Panc1 (cell line): ENCODE measurements at regions not wholly inside any gene's neighbourhood (a gene's known extent, or its start where the extent isn't known, plus 50 kb on each side); places are given as distances from the start of the nearest gene placed in this dataset.

Experiments
- ATAC-seq: fragments of 200-7000 bp; cut with Tn5 transposase; 2 replicates; pipeline ENCODE4 v1.9.1; 2020; ENCODE audit warnings: mild to moderate bottlenecking, moderate library complexity
- BruUV-seq: library from RNA; stranded (reverse); fragments of 400-500 nt; replicated peaks from 2 replicates; lab custom pipeline; 2021; lab: Mats Ljungman, UMichigan
- CTCF ChIA-PET: fragments of 300-600 bp; sonication (Branson Sonifier 250); formaldehyde crosslinking; loops from one replicate; lab custom pipeline; 2022; ENCODE audit warnings: antibody characterized with exemption; lab: Charles Lee
- POLR2A ChIA-PET: fragments of 300-600 bp; sonication (Branson Sonifier 250); formaldehyde crosslinking; loops from one replicate; lab custom pipeline; 2022; ENCODE audit warnings: antibody characterized with exemption; lab: Charles Lee
- DNase-seq: peaks from one replicate; pipeline ENCODE4 v3.0.0-alpha.2; 2010; ENCODE audit warnings: low read depth, low spot score
- H3K27ac ChIP-seq: 2 replicates; pipeline ENCODE4 v1.5.1; 2011; ENCODE audit warnings: mild to moderate bottlenecking, low read length, inconsistent platforms
- H3K27me3 ChIP-seq: fragments of 200-500 bp; sonication (Bioruptor generic); 2 replicates; pipeline ENCODE4 v1.6.0; 2014; ENCODE audit warnings: low read length, inconsistent platforms; ENCODE audit not compliant: control insufficient read depth, insufficient read depth
- H3K36me3 ChIP-seq: fragments of 200-500 bp; sonication (Bioruptor generic); 2 replicates; pipeline ENCODE4 v1.5.1; 2014; ENCODE audit warnings: inconsistent platforms, mild to moderate bottlenecking, low read length, moderate library complexity; ENCODE audit not compliant: control insufficient read depth, insufficient read depth
- H3K4me1 ChIP-seq: 2 replicates; pipeline ENCODE4 v1.5.1; 2011; ENCODE audit warnings: inconsistent platforms, mild to moderate bottlenecking, low read length, moderate library complexity; ENCODE audit not compliant: control insufficient read depth, insufficient read depth
- H3K4me3 ChIP-seq, 2 experiments: 2 replicates each; pipeline ENCODE4 v1.5.1; 2011 to 2012; ENCODE audit warnings: low read depth in 2 of 2, low read length in 2 of 2, mild to moderate bottlenecking in 2 of 2, inconsistent platforms in 1 of 2, moderate library complexity in 1 of 2
- H3K9me3 ChIP-seq: fragments of 200-500 bp; sonication (Bioruptor generic); 2 replicates; pipeline ENCODE4 v1.5.1; 2014; ENCODE audit warnings: low read depth, mild to moderate bottlenecking, inconsistent platforms, low read length, moderate library complexity; ENCODE audit not compliant: control insufficient read depth, insufficient read depth
- CTCF ChIP-seq: fragments of 450-650 bp; IDR thresholded peaks from 2 replicates; pipeline ENCODE4 v1.5.1; 2017; ENCODE audit warnings: mild to moderate bottlenecking
- POLR2AphosphoS5 ChIP-seq: IDR thresholded peaks from 2 replicates; pipeline ENCODE4 v1.6.1; 2012; ENCODE audit warnings: mild to moderate bottlenecking, low read depth, low read length, moderate library complexity
- REST ChIP-seq, 2 experiments: IDR thresholded peaks; 2 replicates each; pipeline ENCODE4 v1.6.1; 2011 to 2012; ENCODE audit warnings: low read depth in 2 of 2, control low read depth in 1 of 2, low read length in 1 of 2, mild to moderate bottlenecking in 1 of 2, moderate library complexity in 1 of 2; ENCODE audit not compliant: insufficient read depth in 1 of 2
- SIN3A ChIP-seq: IDR thresholded peaks from 2 replicates; pipeline ENCODE4 v1.6.1; 2012; ENCODE audit warnings: low read depth, mild to moderate bottlenecking, low read length, moderate library complexity, borderline replicate concordance; ENCODE audit not compliant: insufficient read depth
- TCF7L2 ChIP-seq: IDR thresholded peaks from 2 replicates; pipeline ENCODE4 v1.6.1; 2011; ENCODE audit warnings: mild to moderate bottlenecking, low read depth, low read length, inconsistent platforms
- in situ Hi-C: cut with HindIII; loops from 2 replicates; pipeline ENCODE4 v1.10.0; 2016; ENCODE audit warnings: low sequenced_read_pairs, low pct_unique_long_range_greater_than_20kb
- intact Hi-C: fragments of 100-400 bp; cut with micrococcal nuclease; formaldehyde crosslinking; loops from one replicate; pipeline ENCODE4 v1.10.0; 2022; ENCODE audit not compliant: unreplicated experiment

- H3K4me3 ChIP-seq = no peak overlapping the region
- H3K4me1 ChIP-seq = peaks cover 3% of the 10 kb centered on the region; the same call in 1 of the 2 replicates
- POLR2A ChIA-PET = no interaction called here
- TF ChIP-seq POLR2AphosphoS5 (no peak), TCF7L2 (no peak), SIN3A (no peak), REST (IDR thresholded peaks at IDR 0.05; ENCODE audit: insufficient read depth in 1 of 2, low read depth in 2 of 2, low read length in 1 of 2) (no peak)
- H3K27me3 ChIP-seq = no peaks in the 10 kb centered on the region
- BruUV-seq = no TSS peak
- H3K27ac ChIP-seq = no peak overlapping the region
- in situ Hi-C loops = no loop called here
- CTCF ChIA-PET = no interaction called here
- ATAC-seq = no peak
- intact Hi-C loops = no loop called here
- DNase-seq = no peak
- no peaks in the 10 kb centered on the region for H3K9me3 ChIP-seq
- H3K36me3 ChIP-seq = no peaks in the 10 kb centered on the region
Observed at GRCh38 chr21:43282358-43283120, 113.7 kb downstream of the CRYAA start.

- Histone ChIP-seq H3K27me3 (no peaks in the 10 kb centered on the region), H3K4me3 (no peak overlapping the region), H3K9me3 (no peaks in the 10 kb centered on the region), H3K27ac (no peak overlapping the region), H3K4me1 (no peaks in the 10 kb centered on the region), H3K36me3 (no peaks in the 10 kb centered on the region)
- in situ Hi-C loops (no loop called here), intact Hi-C loops (no loop called here)
- TF ChIP-seq POLR2AphosphoS5 (no peak), CTCF (no peak), REST (IDR thresholded peaks at IDR 0.05; ENCODE audit: insufficient read depth in 1 of 2, low read depth in 2 of 2, low read length in 1 of 2) (no peak), SIN3A (no peak), TCF7L2 (no peak)
- ATAC-seq (peak; percentile 64), DNase-seq (no peak)
- no TSS peak for BruUV-seq
- CTCF ChIA-PET = no interaction called here
- POLR2A ChIA-PET = interaction anchor here (0.6 kb wide), 1 partner anchor 40 kb away, joined by 3 read pairs; no protein-coding TSS in a partner anchor
Observed at GRCh38 chr21:43281661-43282357, 113.0 kb downstream of the CRYAA start.
